LHCN-M2 (cell line): ENCODE measurements at regions not wholly inside any gene's neighbourhood (a gene's known extent, or its start where the extent isn't known, plus 50 kb on each side); places are given as distances from the start of the nearest gene placed in this dataset.

Experiments used
- DNase-seq: peaks from one replicate; pipeline ENCODE4 v3.0.0-alpha.2; 2012; ENCODE audit warnings: low read depth

DNA sequence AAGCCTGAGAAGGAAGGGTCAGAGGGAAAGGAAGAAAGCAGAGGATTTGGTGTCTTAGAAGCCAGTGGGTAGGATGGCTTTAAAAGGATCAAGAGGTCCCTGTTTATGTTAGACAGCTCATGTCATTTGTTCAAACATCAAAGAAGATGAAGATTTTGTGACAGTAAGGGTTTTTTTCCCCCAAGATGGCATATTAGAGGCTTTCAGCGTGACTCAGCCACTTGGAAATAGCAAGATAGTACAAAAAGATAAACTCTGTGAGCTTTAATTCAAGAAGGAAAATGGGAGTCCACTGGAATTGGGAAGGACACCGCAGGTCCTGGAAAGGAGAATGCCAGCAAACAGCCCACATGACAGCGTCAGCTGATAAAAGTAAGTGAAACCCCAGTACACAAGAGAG lies 467.1 kb upstream of the THBS1 start:
- DNase-seq: no peak

DNA sequence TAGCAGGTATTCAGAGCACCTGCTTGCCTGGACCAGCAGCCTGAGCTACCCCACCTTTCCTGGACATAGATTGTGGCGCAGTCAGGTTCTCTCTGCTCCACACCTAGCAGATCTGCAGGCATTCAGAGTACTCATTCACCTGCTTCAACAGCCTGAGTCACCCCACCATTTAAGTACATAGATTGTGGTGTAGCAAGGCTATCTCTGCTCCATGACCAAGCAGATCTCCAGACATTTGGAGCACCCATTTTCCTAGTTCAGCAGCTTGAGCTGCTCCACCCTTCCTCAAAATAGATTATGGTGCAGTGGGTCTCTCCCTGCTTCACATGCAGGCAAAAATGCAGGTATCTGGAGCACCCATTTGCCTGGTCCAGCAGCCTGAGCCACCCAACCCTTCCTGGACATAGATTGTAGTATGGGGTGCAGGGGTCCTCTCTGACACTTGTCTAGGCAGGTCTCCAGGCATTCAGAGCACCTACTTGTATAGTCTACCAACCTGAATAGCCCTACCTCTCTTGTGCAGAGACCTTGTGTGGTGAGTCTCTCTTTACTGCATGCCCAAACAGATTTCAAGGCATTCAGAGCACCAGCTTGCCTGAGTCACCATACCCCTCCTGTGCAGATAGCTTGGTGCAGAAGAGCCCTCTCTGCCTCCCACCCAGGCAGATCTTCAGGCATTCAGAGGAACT lies 466.0 kb upstream of the THBS1 start:
- no peak for DNase-seq

DNA sequence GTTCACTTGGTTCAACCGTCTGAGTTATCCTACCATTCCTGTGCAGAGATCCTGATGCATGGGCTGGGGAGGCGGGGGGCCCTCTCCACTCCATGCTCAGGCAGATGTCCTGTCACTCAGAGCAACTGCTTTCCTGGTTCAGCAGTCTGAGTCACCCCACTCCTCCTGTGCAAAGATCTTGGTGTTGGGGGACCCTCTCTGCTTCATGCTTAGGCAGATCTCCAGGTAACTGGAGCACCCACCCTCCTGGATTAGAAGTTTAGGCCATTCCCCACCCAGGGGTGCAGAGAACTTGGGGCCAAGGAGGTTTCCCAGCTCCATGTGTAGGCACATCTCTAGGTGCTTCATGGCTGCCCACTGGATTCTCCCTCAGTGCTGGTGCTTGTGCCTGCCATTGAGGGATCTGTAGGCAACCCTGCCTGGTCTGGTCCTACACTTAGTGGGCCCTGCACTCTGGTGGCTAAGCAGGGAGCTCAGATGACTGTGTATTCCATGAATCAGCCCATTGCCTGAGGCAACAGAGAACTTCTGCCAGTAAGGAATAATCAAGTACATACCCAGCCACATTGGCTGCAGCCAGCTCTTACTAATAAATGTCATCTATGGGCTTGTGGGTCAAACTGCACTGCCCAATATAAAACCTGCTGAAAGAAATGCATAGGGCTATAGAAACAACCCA lies 465.4 kb upstream of the THBS1 start:
- peak; percentile 65 for DNase-seq

DNA sequence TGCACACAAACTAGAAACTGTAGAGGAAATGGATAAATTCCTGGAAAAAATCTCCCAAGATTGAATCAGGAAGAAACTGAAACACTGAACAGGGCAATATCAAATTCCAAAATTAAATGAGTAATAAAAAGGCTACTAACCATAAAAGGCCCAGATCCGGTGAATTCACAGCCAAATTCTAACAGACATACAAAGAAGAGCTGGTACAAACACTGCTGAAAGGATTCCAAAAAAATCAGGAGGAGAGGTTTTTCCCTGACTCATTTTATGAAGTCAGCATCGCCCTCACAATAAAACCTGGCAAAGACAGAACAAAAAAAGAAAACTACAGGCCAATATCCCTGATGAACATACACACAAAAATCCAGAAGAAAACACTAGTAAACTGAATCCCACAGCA lies 462.4 kb upstream of the THBS1 start:
- DNase-seq: peak; percentile 98

DNA sequence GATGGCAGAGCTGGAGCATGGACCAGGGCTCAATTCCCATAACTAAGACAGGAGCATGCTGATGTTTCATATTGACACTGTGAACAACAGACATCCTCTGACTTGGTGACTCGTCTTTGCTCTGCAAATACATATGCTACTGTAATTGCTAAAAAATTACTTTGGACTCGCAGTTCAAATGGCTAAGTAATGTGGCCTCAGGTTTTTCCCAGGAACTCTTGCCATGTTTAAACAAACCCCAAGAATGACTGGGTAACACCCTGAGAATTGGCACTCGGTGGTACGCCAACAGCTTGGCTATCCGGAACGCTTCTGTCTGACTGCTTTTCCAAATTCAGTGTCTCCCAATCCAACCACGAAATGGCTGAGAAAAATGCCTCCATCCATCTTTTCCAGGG lies 456.7 kb upstream of the THBS1 start:
- DNase-seq: peak; percentile 68

DNA sequence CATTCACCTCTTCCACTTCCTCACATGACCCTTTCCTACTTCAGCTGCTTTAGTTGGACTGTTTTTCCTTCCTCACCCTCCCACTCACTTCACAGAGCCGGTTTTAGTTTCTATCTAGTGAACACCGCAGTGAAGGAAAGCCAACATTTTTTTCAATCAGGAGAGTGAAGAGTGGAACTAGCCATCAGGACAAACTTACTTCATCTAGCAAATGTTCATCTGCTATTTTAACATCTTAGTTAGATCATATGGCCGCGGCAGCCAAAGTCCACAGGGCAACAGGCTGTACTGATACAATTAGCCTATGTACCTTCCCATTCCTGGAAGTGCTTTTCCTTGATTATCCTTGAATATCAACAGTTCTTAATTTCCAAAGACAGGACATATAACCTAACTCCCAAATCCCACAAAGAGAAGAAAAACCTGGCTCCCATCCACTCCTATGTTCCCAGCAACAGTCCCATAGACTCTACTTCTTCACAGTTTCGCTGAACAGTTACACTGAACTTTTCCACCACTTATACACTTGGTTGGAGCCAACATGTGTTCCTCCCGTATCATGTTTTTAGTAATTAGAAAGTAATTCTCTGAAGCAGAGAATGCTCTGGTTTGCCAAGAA lies 456.2 kb upstream of the THBS1 start:
- DNase-seq: peak; percentile 32

DNA sequence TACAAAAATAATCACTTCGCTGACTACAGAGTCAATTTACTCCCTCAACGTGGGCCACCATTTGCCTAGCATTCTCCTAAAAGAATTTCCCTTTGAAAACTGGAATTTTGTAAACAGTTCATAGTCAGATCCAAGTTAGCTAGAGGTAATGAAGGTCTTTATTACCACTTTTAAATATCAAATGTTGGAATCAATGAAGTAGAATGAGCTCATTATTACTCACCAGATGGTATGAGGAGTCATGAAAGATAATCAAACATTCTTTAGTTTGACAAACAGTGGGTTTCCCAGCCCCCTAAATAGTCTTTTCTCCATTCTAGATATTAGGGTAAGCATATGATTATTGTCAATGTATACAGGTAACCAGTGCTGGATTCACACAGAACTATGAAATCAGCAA lies 455.7 kb upstream of the THBS1 start:
- DNase-seq: peak; percentile 45

DNA sequence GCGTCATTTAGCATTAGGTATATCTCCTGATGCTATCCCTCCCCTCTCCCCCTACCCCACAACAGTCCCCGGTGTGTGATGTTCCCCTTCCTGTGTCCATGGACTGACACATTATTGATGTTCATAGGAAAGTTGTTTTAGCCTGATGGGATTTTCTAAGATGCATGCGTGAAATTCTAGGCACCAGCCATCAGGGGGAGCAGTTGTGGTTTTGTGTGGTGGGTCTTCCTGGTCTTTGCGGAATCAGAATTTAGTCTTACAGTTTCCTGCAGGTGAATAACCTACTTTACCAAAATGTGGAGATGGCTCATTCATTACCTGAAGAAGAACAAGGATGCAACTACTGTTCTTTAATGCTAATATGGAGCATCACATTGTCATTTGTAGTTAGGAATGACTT lies 455.0 kb upstream of the THBS1 start:
- DNase-seq: peak; percentile 79

DNA sequence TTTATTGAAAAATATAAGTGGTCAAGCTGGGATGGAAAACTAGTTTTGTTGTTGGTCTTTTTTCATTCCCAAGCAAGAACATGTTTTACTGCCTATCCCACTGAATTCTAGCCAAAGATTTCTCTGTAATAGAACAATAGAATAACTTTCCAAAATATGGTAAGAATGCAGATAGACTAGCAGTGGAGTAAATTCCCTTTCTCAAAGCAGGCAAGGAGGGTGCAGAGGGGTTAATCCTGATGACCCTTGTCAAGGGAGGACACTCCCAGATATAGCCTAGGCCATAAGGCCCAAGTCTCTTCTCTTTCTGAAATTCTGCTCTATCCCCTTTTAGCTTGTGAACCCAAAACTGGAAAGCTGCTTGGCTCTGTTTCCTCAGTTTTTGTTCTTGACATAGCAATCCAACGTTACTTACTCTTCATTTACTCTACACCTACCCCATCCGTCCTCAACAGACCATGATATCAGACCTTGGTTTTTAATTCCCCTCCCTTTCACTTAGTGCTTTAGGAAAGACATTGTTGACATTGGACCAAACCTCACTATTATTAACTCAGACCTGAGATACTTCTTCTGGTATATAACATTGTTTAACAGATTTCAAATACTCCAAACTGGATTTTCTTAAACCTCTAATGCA lies 453.6 kb upstream of the THBS1 start:
- DNase-seq: peak; percentile 32

DNA sequence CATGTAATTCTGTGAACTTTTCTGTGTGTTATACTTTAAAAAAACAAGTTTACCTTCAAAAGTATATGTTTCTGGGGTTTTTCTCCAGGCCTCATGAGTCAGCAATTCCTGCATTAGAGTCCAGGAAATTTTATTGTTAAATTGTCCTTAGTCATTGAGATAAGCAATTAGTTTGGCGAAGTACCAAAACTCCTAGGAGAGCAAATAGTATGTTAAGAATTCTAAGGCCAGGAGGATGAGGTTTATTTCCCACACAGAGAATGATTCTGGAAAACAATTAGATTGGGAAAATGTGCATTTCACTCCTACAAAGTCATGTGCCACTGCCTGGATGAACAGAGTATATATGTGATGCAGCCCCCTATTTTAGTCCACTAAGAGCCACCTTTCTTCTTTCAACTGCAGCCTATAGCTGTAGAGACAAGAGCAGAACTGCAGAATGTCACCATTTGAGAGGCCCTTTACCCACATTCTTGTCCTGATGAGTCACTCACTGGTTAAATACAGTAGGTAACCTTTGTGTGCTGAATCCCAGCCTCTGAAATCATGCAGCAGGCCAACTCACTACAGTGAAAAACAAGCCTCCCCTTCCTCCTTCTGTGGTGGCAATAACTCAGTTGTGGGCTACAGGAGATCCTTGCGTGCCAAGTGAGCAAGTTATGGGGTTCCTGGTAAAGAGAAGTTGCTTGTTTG lies 452.8 kb upstream of the THBS1 start:
- peak; percentile 96 for DNase-seq

DNA sequence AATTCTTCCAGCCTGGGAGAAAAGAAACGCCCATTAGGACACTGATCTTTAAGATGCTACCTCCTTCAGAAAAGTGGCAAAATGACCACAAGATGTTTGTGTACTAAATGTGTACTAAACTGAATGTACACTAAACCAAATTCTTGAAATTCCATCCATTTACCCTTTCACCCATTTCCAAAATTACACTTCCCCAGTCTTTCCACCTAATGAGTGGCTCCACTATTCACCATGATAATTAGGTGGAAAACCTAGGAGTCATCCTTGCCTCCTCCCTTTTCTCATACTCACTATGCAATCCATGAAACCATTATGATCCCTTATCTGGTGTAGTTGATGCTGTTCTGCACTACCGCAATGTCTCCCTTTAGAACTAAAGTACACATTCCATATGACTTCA lies 452.1 kb upstream of the THBS1 start:
- DNase-seq: no peak

DNA sequence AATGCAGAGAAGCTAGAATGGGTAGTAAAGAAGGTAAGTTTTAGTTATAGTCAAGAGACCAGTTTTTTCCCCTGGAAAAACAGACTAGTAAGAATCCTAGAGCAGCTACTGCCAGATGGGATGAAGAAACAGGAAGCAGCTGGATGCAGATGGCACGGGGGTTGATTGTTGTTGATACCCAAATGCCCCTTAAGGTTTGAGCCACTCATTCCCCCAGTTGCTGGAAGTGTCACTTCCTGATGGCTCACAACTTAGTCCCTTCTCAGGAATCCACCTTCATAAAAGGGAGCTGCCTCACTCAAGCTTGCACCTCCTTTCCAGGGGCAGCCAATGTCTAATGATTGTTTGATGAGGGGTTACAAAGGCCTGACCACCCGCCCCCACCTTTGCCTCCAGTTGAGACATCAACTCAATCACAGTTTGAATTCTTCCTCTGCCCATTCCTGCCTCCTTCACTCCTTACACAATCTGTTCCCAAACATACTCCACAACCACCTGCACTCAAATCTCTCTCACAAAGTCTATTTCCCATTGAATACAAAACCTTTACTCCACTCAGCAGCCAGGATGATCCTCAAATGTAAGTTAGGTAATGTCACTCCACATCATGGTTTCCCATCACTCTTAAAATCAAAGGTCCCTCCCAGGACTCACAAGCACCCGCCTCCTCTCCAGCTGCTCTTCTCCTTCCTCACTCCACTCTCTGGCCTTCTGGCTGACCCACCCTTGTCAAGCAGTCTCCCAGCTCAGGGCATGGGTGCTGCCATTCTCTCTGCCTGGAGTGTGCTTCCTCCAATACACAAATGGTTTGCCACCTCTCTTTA lies 450.1 kb upstream of the THBS1 start:
- peak; percentile 77 for DNase-seq

DNA sequence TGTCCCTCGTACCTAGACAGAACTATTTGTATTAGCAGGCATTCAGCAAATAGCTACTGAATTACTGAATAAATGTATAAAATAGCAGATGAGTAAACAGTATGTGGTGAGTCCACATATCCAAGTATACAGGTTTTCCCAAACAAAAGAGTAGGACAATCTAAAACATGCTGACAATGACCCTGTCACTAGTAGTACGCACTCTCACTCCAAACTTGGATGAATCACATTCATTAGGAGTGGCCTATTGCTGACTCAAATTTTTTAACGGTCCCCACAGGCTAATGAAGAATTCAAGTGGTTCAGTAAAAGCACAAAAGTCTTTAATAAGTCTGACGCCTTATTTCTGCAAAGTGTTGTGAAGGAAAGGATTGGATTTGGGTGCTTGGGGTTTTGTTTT lies 449.3 kb upstream of the THBS1 start:
- peak; percentile 81 for DNase-seq

DNA sequence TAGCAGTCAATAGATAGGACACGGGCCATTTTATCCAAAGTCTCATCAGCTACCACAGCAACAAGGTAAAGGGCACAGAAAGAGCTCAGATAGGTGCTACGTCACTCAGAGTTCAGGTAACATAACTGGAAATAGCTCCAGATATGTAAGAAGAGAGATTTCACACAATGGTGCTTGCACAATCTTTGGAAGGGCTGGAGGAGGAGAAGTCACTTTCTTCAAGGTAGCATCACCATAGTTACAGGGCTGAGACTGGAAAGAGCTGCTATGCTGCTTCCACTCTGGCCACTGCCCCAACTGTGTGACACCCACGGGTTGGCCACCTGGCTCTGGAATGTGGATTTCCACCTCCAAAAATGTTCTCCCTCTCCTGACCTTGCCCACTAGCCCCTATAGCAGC lies 448.8 kb upstream of the THBS1 start:
- DNase-seq: no peak

DNA sequence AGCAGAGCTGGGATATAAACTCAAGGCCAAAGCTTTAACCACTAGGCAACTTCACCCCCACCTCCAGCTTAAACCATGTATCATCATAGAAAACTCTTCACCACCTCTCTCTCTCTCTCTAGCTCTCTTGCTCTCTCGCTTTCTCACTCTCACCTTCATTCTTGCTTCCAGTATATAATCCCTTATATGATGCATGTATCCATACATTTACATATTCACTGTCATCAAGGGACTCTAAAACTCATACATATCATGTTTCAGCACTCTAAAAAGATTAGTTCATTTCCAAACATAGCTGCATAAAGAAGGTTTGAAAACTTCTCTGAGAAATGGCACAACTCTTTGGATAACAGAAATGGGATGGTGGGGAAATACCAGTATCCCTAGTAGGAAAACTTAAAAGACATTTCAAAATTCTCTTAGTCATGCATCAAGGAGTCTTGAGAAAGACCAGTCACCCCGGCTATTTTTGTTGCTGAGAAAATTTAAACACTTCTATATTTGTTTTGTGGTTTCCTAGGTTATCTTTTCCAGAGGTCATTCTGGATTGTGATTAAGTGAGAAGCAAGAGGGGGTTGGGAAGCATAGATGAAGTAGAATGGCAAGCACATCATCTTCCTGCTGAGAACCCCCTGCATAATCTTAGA lies 447.8 kb upstream of the THBS1 start:
- peak; percentile 85 for DNase-seq

DNA sequence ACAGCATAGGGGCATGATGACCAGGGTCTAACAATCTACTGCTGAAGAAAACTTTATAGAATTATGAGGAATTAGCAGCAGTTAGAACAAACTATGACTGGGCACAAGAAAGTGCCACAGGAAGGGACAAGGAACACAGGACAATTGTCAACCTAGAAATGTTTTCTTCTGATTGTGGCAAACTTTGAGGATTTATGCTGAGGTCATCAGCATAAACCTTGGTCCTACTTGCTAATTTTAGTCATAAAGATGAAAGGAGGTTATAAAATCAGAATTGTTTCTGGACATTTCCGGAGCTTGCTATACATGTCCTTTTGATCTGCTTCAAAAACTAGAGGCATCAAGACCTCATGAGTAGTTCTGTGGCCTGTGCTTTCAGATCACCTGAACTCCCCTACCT lies 446.6 kb upstream of the THBS1 start:
- DNase-seq: no peak

DNA sequence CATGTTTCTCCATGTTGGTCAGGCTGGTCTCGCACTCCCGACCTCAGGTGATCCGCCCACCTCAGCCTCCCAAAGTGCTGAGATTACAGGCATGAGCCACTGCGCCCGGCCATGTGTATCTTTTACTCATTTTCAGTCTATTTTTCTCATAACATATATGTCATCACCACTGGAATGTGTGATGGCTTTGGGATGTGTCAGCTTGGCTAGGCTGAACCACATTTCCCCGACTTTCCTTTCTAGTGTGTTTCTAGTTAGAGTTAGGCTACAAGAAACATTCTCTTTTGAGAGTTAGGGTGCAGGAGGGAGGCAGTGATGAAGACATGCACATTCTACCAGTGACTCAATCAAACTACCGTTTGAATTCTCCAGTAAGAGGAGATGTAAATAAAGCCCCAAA lies 444.9 kb upstream of the THBS1 start:
- DNase-seq: peak; percentile 93

DNA sequence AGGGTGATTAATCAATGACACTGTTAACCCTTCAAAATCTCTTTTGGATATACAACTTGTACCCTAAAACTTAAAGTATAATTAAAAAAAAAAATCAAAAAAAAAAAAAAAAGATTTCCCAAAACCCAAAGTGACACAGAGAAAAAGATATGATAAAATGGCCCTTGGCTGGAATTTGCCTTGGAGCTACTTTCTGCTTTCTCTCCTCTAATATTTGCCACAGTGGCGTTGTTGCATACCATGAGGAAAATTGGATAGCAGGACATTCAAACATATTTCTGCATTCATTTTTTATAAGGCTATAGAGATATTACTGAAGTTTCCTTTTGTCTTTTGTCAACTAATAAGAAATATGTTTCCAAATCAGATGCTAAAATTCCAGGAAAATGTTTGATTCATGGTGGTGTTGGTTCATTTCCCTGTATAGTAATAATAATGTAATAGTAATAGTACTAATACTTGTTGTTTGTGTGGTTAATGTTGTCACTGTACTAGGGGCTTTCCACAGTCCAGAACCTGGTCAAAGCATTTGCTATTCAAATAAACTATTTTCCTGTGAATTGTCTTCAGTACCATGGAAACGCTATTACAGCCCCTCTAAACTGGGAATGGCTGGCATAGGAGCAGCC lies 441.3 kb upstream of the THBS1 start:
- no peak for DNase-seq

DNA sequence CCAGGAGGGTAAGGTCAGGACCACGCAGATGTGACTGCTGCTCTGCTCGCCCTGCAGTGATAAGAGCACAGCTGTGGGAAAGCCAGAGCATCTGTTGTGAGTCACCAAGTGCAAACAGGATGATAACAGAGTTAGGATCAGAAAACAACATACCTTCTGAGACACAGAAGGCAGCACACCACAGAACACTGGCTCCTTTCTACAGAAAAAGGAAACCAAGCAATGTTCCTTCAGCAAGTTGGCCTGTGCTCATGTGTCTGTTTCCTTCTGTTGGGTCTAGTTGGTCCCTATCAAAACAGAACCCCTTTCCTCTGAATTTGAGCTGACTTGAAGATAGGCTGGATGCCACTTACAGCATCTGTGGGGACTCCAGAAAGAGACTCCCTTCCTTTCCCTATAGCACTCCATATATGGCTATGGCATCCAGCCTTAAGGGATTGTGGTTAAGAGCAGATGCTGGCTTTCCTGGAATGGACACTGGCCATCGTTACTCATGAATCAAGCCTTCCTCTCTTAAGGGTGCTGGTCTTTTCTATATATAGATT lies 440.7 kb upstream of the THBS1 start:
- peak; percentile 97 for DNase-seq

DNA sequence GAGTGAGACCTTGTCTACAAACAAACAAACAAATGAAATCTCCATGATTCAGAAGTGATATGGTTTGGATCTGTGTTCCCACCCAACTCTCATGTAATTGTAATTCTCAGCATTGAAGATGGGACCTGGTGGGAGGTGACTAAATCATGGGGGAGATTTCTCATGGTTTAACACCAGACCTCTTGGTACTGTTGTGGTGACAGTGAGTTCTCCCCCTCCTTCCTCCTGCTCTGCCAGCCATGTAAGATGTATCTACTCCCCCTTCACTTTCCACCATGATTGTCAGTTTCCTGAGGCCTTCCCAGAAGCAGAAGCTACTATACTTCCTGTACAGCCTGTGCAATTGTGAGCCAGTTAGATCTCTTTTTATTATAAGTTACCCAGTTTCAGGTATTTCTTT lies 438.4 kb upstream of the THBS1 start:
- DNase-seq: no peak
